ENCODE measurements at regions not wholly inside any gene's neighbourhood (a gene's known extent, or its start where the extent isn't known, plus 50 kb on each side); places are given as distances from the start of the nearest gene placed in this dataset.
"Not testable (repeated sequence)": the region's sequence is repeated elsewhere in the genome, so short reads cannot be mapped to it uniquely, and the experiment has no call there.

DNA sequence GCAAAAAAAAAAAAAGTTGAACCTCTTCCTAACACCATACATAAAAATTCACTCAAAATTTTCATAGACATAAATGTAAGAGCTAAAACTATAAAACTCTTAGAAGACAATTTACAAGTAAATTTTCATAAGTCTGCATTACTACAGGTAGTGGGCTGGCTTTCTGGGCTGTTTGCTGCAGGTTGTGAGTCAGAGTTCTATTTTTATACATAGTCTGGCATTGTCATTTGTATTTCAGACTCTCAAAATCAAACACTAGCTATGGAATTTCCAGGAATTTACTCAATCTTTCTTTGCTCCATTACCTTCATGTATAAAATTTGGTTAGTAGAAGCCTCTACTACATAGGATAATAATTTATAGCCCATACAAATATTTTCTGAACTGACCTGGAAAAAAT is 227.2 kb downstream of the COX18 start (continued):
- TF ChIP-seq, protein P1, sequence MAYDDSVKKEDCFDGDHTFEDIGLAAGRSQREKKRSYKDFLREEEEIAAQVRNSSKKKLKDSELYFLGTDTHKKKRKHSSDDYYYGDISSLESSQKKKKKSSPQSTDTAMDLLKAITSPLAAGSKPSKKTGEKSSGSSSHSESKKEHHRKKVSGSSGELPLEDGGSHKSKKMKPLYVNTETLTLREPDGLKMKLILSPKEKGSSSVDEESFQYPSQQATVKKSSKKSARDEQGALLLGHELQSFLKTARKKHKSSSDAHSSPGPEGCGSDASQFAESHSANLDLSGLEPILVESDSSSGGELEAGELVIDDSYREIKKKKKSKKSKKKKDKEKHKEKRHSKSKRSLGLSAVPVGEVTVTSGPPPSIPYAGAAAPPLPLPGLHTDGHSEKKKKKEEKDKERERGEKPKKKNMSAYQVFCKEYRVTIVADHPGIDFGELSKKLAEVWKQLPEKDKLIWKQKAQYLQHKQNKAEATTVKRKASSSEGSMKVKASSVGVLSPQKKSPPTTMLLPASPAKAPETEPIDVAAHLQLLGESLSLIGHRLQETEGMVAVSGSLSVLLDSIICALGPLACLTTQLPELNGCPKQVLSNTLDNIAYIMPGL (CRISPR knock-in tag; IDR thresholded peaks at IDR 0.05), result no peak
- no peak for TF ChIP-seq CREM (CRISPR knock-in tag; IDR thresholded peaks at IDR 0.05)

DNA sequence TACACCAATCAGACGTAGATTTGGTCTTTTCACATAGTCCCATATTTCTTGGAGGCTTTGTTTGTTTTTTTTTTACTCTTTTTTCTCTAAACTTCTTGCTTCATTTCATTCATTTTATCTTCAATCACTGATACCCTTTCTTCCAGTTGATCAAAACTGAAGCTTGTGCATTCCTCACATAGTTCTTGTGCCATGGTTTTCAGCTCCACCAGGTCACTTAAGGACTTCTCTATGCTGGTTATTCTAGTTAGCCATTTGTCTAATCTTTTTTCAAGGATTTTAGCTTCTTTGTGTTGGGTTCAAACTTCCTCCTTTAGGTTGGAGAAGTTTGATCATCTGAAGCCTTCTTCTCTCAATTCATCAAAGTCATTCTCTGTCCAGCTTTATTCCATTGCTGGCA is 229.3 kb downstream of the COX18 start:
- CTCF ChIA-PET; H3K4me1 Mint-ChIP-seq; H3K27me3 Mint-ChIP-seq (ENCODE audit: low read depth); DNase-seq (ENCODE audit: low spot score); H3K27ac Mint-ChIP-seq; H3K4me3 Mint-ChIP-seq; ATAC-seq: not testable (repeated sequence)
- POLR2A ChIA-PET, result interaction anchor here (0.7 kb wide), 1 partner anchor 256 kb away, joined by 4 read pairs; no protein-coding TSS in a partner anchor
- Mint-ChIP-seq H3K9me3 (peaks cover 44% of the 10 kb centered on the region), H3K36me3 (peaks cover 15% of the 10 kb centered on the region)

DNA sequence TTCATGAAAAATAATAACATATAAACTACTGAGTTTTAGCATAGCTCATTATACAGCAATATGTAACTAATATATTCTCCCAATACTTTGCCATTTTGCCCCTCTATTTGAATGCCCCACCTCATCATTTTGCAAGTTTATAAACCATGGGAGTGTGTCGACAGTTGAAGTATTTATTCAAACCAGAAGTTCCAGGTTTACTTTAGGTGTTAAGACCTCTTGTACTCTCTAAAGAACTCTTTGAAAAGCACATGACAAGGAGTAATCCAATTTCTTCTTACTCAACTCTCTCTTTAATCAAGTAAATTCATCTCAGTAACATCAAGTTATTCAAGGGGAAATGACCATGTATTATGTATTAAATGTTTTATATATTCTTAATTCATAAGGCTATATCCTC is 240.7 kb downstream of the COX18 start:
- no peak for ATAC-seq
- peaks cover 4% of the 10 kb centered on the region; the same call in 1 of the 2 replicates for H3K36me3 Mint-ChIP-seq
- no peak overlapping the region for H3K27ac Mint-ChIP-seq
- ChIA-PET CTCF (no interaction called here), POLR2A (no interaction called here)
- H3K4me1 Mint-ChIP-seq, result no peaks in the 10 kb centered on the region
- TF ChIP-seq, protein P2, sequence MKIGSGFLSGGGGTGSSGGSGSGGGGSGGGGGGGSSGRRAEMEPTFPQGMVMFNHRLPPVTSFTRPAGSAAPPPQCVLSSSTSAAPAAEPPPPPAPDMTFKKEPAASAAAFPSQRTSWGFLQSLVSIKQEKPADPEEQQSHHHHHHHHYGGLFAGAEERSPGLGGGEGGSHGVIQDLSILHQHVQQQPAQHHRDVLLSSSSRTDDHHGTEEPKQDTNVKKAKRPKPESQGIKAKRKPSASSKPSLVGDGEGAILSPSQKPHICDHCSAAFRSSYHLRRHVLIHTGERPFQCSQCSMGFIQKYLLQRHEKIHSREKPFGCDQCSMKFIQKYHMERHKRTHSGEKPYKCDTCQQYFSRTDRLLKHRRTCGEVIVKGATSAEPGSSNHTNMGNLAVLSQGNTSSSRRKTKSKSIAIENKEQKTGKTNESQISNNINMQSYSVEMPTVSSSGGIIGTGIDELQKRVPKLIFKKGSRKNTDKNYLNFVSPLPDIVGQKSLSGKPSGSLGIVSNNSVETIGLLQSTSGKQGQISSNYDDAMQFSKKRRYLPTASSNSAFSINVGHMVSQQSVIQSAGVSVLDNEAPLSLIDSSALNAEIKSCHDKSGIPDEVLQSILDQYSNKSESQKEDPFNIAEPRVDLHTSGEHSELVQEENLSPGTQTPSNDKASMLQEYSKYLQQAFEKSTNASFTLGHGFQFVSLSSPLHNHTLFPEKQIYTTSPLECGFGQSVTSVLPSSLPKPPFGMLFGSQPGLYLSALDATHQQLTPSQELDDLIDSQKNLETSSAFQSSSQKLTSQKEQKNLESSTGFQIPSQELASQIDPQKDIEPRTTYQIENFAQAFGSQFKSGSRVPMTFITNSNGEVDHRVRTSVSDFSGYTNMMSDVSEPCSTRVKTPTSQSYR (CRISPR knock-in tag; IDR thresholded peaks at IDR 0.05), result no peak
- no peak for TF ChIP-seq GRHL2 (CRISPR knock-in tag; IDR thresholded peaks at IDR 0.05; ENCODE audit: insufficient replicate concordance, severe bottlenecking)
- TF ChIP-seq, protein P3, sequence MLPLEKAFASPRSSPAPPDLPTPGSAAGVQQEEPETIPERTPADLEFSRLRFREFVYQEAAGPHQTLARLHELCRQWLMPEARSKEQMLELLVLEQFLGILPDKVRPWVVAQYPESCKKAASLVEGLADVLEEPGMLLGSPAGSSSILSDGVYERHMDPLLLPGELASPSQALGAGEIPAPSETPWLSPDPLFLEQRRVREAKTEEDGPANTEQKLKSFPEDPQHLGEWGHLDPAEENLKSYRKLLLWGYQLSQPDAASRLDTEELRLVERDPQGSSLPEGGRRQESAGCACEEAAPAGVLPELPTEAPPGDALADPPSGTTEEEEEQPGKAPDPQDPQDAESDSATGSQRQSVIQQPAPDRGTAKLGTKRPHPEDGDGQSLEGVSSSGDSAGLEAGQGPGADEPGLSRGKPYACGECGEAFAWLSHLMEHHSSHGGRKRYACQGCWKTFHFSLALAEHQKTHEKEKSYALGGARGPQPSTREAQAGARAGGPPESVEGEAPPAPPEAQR (CRISPR knock-in tag; IDR thresholded peaks at IDR 0.05), result no peak
- TF ChIP-seq, protein P4, sequence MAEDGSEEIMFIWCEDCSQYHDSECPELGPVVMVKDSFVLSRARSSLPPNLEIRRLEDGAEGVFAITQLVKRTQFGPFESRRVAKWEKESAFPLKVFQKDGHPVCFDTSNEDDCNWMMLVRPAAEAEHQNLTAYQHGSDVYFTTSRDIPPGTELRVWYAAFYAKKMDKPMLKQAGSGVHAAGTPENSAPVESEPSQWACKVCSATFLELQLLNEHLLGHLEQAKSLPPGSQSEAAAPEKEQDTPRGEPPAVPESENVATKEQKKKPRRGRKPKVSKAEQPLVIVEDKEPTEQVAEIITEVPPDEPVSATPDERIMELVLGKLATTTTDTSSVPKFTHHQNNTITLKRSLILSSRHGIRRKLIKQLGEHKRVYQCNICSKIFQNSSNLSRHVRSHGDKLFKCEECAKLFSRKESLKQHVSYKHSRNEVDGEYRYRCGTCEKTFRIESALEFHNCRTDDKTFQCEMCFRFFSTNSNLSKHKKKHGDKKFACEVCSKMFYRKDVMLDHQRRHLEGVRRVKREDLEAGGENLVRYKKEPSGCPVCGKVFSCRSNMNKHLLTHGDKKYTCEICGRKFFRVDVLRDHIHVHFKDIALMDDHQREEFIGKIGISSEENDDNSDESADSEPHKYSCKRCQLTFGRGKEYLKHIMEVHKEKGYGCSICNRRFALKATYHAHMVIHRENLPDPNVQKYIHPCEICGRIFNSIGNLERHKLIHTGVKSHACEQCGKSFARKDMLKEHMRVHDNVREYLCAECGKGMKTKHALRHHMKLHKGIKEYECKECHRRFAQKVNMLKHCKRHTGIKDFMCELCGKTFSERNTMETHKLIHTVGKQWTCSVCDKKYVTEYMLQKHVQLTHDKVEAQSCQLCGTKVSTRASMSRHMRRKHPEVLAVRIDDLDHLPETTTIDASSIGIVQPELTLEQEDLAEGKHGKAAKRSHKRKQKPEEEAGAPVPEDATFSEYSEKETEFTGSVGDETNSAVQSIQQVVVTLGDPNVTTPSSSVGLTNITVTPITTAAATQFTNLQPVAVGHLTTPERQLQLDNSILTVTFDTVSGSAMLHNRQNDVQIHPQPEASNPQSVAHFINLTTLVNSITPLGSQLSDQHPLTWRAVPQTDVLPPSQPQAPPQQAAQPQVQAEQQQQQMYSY (CRISPR knock-in tag; IDR thresholded peaks at IDR 0.05), result no peak
- TF ChIP-seq, protein P5, sequence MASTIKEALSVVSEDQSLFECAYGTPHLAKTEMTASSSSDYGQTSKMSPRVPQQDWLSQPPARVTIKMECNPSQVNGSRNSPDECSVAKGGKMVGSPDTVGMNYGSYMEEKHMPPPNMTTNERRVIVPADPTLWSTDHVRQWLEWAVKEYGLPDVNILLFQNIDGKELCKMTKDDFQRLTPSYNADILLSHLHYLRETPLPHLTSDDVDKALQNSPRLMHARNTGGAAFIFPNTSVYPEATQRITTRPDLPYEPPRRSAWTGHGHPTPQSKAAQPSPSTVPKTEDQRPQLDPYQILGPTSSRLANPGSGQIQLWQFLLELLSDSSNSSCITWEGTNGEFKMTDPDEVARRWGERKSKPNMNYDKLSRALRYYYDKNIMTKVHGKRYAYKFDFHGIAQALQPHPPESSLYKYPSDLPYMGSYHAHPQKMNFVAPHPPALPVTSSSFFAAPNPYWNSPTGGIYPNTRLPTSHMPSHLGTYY (CRISPR knock-in tag; IDR thresholded peaks at IDR 0.05), result no peak
- no peak for TF ChIP-seq ZNF138 (CRISPR knock-in tag; conservative IDR thresholded peaks at IDR 0.05)
- TF ChIP-seq FOXK1 (CRISPR knock-in tag; IDR thresholded peaks at IDR 0.05), result no peak
- TF ChIP-seq NFATC4 (CRISPR knock-in tag; IDR thresholded peaks at IDR 0.05), result no peak
- TF ChIP-seq, protein P6, sequence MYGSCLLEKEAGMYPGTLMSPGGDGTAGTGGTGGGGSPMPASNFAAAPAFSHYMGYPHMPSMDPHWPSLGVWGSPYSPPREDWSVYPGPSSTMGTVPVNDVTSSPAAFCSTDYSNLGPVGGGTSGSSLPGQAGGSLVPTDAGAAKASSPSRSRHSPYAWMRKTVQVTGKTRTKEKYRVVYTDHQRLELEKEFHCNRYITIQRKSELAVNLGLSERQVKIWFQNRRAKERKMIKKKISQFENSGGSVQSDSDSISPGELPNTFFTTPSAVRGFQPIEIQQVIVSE (CRISPR knock-in tag; IDR thresholded peaks at IDR 0.05; ENCODE audit: borderline replicate concordance), result no peak
- H3K4me3 Mint-ChIP-seq, result no peak overlapping the region
- H3K9me3 Mint-ChIP-seq, result peaks cover 26% of the 10 kb centered on the region
- H3K27me3 Mint-ChIP-seq (ENCODE audit: low read depth), result no peaks in the 10 kb centered on the region
- no peak for DNase-seq (ENCODE audit: low spot score)

All from WTC11 (cell line).